Activated CD4-positive, alpha-beta T cell treated with anti-CD3 and anti-CD28 coated beads, Interleukin-2, Interleukin-6, amounts not matched to agents 100 ng/mL and 50 ng/mL, durations not matched to agents 16 hours and 8 hours (primary cell): ENCODE measurements at regions not wholly inside any gene's neighbourhood (a gene's known extent, or its start where the extent isn't known, plus 50 kb on each side); places are given as distances from the start of the nearest gene placed in this dataset.

Experiments
- DNase-seq: peaks from one replicate; pipeline ENCODE4 v3.0.0-alpha.2; 2020

DNA sequence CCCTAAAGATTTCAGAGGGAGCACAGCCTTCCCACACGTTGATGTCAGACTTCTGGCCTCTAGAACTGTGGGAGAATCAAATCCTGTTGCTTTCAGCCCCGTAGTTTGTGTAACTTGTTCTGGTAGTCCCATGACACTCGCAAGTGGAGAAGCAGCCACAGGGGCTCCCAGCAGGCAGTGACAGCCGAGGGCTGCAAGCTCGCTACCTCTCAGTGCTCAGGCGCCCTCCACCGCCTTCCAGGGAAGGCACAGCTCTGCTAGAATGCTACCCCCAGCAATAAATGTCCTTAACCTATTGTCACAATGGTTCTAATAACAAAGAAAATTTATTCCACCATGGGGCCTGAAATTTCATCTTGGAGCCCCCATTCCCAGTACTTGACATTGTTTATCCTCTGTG, 143.1 kb upstream of the ZNF236 start:
- no peak for DNase-seq

DNA sequence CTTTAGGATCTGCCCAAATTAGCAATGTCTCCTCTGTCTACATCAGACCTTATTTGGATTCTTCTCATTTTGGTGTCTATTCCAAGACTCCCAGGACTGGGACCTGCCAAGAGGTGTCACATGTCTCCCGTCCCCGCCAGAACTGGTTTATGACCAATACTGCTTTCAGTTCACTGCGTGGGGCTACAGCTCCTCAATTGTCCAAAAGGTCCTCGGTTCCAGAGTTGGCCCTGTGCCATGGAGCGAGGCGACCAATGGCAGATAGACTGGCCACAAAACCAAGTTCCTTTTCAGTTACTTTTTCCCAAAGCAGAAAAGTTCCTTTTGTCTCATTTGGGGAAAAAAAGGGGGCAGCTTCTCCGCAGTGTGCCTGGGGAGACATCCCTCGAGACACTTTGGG, 144.1 kb upstream of the ZNF236 start:
- no peak for DNase-seq

DNA sequence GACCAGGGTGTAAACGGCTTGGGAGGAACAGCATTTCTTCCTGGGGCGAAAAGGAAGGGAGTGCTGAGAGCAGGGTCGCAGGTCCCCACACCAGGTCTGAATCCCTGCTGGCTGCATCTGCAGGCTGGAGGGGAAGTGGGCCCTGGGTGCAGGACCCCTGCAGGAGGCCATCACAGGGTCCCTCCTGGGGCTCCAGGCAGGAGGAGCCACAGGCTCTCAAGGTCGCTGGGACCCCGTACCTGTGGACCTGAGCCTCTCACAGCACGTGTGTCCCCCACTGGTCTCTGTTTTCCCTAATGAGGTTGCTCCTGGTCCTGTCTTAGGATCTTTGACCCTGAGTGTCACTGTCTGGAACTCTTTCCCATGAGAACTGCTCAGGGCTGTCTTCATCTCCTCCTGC, 147.8 kb upstream of the ZNF236 start:
- no peak for DNase-seq

DNA sequence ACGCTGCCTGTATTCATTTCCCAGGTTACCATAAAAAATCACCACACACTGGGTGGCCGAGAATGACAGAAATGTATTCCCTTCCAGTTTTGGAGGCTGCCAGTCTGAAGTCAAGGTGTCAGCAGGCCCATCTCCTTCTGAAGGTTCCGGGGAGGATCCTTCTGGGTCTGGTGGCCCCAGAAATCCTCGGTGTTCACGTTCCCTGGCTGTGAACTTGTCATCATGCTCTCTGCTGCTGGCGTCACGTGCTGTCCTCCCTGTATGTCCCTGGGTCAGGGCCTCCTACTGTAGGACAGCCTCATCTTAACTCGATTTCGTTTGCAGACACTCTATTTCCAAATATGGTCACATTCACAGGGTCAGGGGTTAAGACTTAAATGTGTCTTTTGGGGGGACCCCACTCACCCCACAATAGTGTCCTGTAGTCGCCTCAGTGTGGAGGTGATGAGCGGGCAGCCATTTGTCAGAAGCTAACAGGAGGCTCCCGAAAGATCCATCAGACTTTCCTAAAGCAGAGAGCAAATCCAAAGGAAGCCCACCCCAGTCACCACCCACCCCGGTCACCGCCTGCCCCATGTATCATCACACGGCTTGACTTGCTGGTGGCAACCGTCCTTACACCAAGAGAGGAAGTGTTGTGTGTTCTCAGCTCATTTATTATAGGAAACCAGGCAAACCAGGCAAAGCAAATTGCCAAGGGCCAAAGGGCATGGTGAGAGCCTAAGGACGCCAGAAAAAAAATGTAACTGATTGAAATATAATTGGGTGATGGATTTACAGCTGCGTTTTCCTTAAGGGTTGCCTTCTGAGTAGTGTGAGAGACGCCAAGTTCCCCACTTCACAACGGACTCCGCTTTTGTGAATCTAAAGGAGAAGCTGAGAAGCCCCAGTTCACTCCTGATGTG, 148.8 kb upstream of the ZNF236 start:
- DNase-seq = no peak

DNA sequence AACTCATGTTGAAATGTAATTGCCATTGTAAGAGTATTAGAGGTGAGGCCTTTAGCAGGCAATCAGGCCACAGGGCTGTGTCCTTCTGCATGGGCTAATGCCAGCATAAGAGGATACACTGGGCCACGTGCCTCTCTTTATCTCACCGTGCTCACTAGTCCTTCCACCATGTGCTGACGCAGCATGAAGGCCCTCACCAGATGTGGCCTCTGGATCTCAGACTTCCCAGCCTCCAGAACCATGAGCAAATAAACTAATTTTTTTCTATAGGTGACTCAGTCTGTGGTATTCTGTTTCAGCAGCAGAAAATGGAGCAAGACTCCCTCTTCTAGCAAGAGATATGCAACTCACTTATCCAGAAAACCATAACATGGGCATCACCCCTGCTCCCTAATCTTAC, 149.7 kb upstream of the ZNF236 start:
- no peak for DNase-seq

DNA sequence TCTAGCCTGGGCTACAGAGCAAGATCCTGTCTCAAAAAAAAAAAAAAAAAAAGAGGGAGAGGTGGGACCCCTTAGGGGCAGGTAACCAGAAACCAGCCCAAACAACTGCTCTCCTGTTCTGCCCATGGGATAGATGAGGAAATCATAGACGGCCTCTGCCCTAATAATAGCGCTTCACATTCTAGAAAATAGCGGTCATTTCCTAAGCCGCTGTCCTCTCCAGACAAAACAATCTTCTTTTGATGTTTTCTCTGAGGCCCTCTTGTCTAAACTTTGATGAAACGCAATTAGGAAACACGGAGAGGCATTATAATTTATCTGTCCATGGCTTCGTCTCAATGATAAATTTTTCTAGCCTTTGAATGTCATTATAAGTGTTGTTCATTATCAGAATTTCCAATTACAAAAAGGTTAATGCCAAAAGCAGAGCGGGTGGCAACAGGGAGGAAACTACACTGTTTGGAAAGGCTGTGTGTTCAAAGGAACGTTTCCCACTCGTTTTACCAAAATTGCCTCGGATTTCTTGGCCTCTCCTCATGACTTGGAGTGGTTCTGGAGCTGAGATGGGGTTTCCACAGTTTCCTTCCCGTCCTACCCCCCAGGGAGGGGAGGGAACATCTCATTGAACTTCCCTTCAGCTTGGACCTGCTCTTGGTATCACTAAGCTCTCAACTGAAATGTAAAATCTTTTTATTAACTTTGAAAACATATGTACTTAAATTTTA, 151.6 kb upstream of the ZNF236 start:
- no peak for DNase-seq

DNA sequence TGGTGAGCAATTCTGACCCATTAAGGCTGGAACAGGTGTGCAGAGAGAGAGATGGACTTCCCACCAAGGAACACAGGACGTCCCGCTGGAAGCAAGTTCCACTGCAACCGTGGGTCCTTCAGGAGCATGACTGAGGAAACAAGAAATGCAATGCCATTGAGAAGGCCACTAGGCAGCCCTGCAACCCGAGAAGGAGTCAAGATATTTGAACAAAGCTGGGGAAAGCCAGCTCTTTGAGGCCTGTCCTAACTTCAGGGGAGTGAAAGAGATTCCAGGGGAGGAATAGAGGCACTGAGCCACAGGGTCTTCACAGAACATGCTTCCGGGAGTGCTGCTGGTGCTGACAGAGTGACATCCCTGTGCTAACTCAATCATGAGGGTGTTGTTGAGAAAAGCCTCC, 153.8 kb upstream of the ZNF236 start:
- no peak for DNase-seq

DNA sequence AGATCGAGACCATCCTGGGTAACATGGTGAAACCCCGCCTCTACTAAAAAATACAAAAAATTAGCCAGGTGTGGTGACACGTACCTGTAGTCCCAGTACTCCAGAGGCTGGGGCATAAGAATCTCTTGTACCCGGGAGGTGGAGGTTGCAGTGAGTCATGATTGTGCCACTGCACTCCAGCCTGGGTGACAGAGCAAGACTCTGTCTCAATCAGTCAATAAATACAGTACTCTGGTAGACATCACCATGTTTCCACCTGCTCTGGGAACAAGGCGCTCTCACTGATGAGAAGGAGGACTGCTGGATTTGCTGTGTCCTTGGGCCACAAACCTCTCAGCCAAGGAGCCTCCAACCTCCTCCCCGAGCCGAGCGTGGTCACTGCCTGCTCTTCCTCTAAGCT, 154.2 kb upstream of the ZNF236 start:
- no peak for DNase-seq

DNA sequence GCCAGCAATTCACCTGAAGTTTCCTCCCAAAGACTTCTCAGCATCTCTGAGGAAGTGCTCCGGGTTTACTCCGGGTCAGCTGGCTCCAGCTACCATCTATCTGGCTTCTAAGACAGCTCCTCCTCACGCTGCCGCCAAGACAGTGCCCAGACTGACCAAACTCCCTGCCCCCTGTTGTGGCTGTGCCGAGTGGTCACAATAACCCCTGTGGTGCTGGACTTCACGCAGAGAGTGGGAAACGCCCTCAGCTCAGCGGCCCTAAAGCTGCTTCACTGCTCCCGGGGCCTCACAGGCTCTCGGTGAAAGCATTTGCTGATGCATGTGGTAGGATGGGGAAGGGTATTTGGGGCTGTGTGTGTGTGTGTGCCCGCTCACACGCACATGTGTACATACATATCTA, 154.8 kb upstream of the ZNF236 start:
- no peak for DNase-seq

DNA sequence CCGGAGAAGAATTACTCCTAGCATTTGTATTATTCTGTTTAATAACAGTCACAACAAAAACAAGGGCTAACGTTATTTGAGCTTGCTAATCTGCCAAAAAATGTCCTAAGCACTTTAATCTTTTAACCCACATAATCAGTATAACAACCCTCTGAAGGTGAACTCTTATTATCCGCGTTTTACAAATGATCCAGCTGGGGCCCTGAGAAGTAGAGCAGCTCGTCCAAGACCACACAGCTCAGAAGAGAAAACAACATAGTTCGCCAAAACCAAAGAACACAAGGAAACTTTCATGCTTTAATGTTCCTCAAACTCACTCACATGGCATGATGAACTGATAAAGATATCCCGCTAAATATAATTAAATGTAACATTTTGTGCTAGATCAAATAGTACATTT, 159.7 kb upstream of the ZNF236 start:
- no peak for DNase-seq

DNA sequence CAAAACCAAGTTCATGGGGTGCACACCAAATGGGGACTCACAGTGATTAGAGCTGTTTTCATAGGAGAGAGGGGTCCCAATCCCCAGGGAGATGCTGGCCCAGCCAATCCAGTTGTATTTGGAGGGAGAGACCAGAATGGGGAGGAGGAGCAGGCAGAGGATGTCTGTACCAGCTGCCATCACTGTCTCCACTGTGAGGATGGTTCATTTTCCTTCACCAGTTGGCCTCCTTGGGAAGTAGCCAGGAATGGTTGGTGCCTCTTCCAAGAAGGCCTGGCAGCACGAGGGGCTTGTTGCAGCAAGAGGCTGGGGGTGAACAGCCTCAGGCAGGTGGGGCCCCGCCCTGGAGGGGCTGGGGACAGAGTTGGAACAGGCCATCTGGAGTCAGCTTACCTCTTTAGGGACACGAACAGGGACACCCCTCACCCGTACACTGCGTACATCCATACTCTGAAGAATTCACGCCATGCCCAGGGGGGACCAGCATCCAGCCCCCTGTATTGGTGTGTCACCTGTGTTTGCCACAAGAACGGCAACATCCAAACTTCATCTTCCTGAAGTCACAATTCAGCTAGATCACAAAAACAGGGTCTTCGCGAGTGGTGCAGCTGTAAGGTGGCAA, 161.7 kb upstream of the ZNF236 start:
- DNase-seq = no peak

DNA sequence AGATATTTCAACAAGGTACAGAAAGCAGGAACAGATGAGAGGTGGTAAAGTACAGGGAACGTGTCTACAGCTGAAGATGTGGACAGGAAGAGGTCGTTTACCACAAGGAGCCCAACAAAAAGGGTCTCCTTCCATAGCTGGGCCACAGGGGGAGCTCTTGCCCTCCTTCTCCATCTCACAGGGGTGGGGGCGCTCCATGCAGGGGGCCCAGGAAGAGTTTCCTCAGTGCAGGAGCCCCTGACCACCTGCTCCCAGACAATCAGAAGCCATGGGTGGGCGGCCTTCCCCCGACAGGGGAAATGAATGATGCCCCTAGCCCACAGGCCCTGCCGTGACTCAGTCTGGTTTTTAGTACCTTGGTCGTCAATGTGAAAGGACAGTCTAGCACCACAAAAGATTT, 163.6 kb upstream of the ZNF516 start:
- peak; percentile 27 for DNase-seq

DNA sequence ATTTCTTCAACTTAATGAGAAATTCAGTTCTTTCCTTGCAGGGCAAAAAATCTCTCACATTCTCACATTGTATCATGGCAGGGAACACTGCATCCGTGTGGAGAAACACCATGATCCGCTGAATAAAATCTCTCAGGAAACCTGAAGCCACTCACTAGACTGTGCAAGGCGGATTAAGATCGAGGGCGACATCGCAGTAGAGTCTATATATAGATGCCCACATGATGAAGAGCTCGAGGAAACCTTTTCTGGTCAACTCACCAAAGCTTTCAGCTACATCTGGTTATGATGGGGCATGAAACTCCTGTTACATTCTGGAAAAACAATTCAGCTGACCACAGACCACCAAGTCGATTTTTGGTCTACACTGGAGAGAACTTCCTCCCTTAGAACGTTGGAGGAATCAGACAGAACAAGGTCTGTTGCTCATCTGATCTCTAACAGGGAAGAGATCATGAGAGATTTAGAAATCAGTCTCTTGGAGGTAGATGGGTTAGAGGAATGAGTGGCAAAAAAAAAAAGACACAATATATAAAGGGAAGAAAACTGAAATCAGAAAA, 162.9 kb upstream of the ZNF516 start:
- DNase-seq = peak; percentile 13

DNA sequence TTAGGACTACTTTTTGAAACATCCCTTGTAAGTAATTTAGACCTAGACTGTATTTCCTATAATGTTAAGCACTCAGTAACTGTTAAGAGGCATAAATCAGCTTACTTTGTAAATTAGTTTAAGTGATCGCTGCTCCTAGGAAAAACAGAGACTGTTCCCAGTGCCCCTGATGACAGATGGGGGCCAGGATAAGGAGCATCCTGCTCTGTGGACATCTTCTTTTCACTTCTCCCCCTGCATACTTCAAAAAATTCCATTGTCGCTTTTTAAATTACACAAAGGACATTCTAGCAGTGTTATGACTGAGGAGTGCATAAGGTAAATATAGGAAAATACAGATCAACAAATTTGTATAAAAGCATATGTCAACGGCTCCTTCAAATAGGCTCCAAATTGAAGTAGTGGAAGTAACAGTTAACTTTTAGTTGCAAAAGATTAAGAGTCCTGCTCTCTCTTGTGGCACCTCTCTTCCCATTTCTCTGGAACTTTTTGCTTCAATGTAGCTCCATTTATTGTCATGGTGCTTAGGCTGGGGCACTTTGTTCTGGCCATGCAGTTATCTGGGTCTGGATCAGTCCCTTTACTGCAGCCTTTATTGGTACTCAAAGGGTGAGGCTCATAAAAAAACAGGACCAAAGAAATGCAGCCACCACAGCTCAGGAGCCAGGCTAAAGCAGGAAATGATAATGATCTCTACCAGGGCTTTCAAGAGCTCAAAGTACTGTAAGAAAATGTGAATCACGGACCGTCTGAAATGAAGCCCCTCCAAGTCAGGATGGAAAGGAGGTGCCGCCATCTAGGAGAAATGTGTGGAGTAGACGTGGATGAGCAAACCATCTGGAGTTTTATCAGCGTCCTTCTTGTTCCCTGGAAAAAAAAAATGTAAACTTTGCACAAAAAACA, 162.1 kb upstream of the ZNF516 start:
- no peak for DNase-seq

DNA sequence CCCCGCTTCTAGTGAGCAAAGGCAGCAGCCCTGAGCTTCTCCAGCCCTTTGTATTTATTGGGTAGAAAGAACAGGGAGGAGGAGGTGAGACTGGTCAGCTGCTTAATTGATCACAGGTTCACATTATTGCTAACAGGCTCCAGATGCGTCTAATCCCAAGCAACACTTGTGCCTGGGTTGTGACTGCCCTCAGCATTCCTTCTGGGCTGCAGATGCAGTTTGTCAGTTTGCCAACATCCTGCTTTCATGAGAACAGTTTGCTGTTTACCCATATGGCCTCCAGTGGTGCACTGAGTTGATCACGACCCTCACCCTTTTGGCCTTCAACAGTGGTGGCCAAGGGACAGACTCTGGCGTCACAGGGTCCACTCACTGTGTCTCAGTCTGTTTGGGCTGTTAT, 159.5 kb upstream of the ZNF516 start:
- no peak for DNase-seq

DNA sequence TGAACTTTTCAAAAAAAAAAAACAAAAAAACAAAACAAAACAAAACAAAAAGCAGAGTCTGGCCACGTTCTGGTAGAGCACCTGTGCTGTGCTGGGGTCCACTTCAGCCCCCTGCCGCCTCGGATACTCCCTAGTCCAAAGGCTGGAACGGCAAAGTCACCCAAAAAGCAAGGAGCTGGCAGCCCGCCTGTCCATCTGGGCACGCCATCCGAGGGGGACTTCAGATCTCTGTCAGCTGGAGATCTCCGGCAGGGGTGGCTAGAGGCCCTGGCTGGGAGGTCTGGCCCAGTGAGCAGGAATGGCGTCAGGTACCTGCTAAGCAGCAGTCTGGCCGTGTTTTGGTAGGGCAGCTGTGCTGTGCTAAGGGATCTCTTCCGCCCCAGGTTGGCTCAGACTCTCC, 152.3 kb upstream of the ZNF516 start:
- no peak for DNase-seq

DNA sequence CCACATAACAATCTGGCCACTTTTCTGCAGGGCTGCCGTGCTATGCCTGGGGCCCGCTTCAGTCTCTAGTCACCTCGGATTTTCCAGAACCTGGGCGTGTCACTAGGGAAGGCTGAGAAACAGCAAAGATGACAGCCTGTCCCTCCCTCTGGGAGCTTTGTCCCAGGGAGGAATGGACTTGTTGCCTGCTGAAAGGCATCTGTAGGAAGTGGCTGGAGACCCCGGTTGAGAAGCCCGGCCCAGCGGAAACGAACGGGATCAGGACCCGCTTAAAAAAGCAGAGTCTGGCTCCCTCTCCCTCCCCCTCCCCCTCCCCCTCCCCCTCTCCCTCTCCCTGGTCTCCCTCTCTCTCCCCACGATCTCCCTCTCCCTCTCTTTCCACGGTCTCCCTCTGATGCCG, 149.5 kb upstream of the ZNF516 start:
- no peak for DNase-seq

DNA sequence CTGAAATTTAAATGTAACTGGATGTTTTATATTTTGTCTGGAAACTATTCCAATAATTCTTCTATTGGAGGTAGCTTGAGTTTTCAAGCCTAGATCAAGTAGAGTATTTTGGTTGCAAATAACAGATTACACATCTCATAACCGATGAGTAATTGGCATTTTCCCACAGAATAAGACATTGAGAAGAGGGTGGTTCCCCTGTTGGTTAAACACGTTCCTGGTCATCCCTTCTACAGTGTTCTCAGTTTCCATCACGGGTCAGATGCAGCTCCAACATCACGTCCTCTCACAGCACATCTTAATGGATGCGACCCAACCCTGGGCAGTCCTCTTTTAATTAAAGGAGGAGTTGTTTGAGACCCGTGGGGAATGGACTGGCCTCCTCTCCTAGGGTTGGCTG, 149.0 kb upstream of the ZNF516 start:
- peak; percentile 41 for DNase-seq

DNA sequence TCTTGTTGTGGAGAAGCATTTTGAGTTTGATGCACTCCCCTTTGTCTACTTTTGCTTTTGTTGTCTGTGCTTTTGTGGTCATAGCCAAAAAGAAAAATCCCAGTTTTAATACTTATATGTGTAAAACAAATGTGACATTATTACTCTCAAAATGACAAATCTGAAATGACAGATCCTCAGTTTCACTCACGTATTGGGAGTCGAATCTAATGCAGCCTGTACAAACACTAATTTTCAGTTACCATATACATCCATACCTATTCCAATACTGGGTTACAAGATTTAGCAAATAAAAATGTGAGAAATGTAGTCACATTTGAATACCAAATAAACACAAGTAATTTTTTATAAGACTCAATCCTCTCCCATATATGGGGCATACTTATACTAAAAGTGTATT, 148.2 kb upstream of the ZNF516 start:
- DNase-seq = peak; percentile 5

DNA sequence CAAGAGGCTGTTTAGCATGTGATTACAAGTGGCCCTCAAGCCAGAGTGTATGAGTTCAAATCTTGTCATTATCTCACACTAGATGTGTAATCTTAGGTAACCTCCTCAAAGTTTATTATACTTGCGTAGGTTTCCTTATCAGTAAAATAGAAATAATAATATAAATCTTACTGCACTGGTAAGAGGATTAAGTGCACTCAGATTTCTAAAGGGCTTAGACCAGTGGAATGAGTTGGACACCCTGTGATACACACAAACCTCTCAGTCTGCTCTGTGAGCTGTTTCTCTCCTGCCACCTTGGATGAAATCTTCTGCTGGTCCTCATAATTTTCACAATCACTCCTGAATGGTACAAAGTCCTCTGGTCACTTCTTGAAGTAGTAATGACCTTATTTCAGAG, 145.4 kb upstream of the ZNF516 start:
- no peak for DNase-seq

DNA sequence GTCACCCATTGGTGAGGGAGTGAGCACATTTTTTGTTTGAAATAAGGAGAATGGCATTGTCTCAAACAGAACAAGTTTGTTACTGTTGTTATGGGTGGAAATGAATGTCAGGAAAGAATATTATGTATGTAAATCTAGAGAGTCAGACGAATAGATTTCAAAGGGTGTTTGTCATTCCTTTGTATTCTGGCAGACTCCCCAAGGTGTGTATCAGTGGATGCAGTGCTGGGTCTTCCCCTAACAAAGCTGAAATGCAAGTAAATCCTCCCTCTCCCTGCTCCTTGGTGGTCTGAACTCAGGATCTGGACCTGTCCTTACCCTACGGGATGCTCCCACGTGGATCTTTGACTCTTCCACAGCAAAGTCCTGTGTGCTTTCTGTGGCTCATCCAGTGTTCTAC, 139.5 kb upstream of the ZNF516 start:
- DNase-seq = no peak

DNA sequence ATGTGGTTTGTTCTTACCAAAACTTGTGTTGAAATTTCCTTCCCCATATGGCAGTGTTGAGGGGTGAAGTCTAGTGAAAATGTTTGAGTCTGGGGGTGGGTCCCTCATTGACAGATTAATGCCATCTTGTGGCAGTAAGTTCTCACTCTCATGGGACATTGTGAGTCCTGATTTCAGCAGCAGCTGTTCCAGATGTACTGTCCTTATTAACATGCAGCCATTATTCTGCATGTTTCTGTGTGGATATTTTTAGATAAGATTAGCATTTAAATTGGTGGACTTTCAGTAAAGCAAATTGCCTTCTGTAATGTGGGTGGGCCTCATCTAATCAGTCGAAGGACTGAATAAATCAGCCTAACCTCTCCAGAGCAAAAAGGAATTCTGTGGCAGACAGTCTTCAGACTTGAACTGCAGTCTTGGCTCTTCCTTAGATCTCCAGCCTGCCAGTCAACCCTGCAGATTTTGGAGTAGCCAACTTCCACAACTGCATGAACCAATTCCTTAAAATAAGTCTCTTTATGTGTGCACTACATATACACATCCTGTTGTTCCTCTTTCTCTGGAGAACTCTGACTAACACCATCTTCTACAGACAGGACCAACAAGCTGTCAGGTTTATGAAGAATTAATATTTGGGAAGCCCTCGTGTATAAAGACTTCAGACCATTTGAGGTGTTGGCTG, 138.7 kb upstream of the ZNF516 start:
- DNase-seq = no peak
